RWPE1 (cell line): ENCODE measurements at regions not wholly inside any gene's neighbourhood (a gene's known extent, or its start where the extent isn't known, plus 50 kb on each side); places are given as distances from the start of the nearest gene placed in this dataset.
"Not testable (repeated sequence)": the region's sequence is repeated elsewhere in the genome, so short reads cannot be mapped to it uniquely, and the experiment has no call there.

Experiments
- CTCF ChIA-PET: fragments of 350-600 bp; sonication (Branson Sonifier 250); formaldehyde crosslinking; extraction: SDS; loops from one replicate; lab custom pipeline; 2021; lab: Yijun Ruan, JAX
- POLR2A ChIA-PET: fragments of 400-600 bp; formaldehyde crosslinking; extraction: SDS; loops from one replicate; lab custom pipeline; 2020; ENCODE audit warnings: antibody characterized with exemption; ENCODE audit not compliant: low non-redundant PET; lab: Yijun Ruan, JAX
- DNase-seq: peaks from one replicate; pipeline ENCODE4 v3.0.0; 2012; ENCODE audit warnings: low spot score
- H3K27ac ChIP-seq: fragments of 450-650 bp; 2 replicates; pipeline ENCODE4 v1.5.1; 2017
- CTCF ChIP-seq: fragments of 450-650 bp; conservative IDR thresholded peaks from 2 replicates; pipeline ENCODE4 v1.5.1; 2017; ENCODE audit warnings: low read depth, mild to moderate bottlenecking

GRCh38 chr13:80928241-80928640 is 587.3 kb upstream of the SPRY2 start:
- DNase-seq, result no peak
- no peak for TF ChIP-seq CTCF
- ChIA-PET POLR2A (no interaction called here), CTCF (interaction anchor here (0.6 kb wide), 1 partner anchor 1892 kb away, joined by 4 read pairs; no protein-coding TSS in a partner anchor)
- H3K27ac ChIP-seq, result no peak overlapping the region

DNA sequence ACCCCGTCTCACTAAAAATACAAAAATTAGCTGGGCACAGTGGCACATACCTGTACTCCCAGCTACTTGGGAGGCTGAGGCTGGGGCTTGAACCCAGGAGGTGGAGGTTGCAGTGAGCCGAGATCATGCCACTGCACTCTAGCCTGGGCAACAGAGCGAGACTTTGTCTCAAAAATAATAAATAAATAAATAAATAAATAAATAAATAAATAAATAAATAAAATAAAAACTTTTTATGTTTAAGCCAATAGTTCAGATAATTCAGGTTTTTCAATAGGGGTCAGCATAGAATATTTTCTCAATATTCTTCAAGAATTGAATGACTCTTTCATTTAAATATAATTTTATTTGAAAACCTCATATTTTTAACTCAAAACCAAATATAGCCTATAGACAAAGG is 585.1 kb upstream of the SPRY2 start:
- POLR2A ChIA-PET, H3K27ac ChIP-seq, DNase-seq, CTCF ChIA-PET: not testable (repeated sequence)

DNA sequence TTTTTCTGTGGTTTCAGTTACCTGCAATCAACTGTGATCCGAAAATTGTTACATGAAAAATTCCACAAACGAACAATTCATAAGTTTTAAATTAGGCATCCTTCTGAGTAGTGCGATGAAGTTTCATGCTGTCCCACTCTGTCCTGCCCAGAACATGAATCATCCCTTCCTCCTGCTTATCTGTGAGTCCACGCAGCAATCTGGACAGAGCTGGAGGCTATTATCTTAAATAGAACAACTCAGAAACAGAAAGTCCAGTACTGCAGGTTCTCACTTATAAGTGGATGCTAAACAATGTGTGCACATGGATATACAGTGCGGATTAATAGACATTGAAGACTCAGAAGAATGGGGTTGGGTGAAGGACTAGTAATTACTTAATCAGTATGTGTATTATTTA is 583.7 kb upstream of the SPRY2 start:
- H3K27ac ChIP-seq, result no peak overlapping the region
- TF ChIP-seq CTCF, result no peak
- DNase-seq, result no peak
- ChIA-PET CTCF (no interaction called here), POLR2A (no interaction called here)

DNA sequence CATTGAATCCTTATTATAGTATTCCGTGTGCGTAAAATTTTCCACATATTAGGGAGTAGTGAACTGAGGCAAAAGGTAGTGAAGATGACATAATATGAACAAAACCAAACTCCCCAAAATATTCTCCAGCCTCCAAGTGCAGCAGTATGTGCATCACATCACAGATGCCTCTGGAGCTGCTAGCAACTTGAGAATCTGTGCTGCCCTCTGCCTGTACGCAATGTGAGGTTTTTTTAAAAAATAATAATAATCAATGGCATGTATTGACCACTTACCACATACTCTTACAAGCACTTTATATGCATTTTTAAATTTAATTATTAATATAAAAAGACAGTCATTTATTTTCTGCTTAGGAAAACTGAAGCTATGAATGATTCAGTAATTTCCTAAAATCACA is 583.0 kb upstream of the SPRY2 start:
- ChIA-PET CTCF (no interaction called here), POLR2A (no interaction called here)
- TF ChIP-seq CTCF, result no peak
- no peak for DNase-seq
- no peak overlapping the region for H3K27ac ChIP-seq

DNA sequence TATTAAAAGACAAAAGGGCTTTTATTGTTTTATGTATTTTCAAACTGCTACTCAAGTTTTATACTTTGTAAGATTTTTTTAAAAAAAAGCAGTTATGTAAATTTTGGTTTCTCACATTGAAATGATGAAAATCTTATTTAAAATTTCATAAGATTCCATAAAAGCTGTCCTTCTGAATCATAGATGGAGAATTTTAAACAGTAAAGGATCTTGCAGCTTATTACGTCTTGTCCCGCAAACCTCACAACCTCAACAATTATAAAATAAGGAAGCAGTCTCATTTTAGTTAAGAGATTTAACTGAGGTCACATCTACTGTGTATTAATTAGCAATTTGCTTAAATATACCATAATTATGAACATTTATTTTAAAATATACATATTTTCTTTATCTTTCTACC is 581.0 kb upstream of the SPRY2 start:
- H3K27ac ChIP-seq, result no peak overlapping the region
- ChIA-PET CTCF (interaction anchor here (0.6 kb wide), 1 partner anchor 14 kb away, joined by 5 read pairs; no protein-coding TSS in a partner anchor), POLR2A (no interaction called here)
- DNase-seq, result no peak
- no peak for TF ChIP-seq CTCF

GRCh38 chr13:80921541-80921940 is 580.6 kb upstream of the SPRY2 start:
- CTCF ChIA-PET, result interaction anchor here (0.6 kb wide), 1 partner anchor 15 kb away, joined by 5 read pairs; no protein-coding TSS in a partner anchor
- no peak for TF ChIP-seq CTCF
- POLR2A ChIA-PET, result no interaction called here
- H3K27ac ChIP-seq, result no peak overlapping the region
- no peak for DNase-seq

GRCh38 chr13:80906860-80907259 is 565.9 kb upstream of the SPRY2 start:
- CTCF ChIA-PET, result no interaction called here
- no peak for DNase-seq
- H3K27ac ChIP-seq, result no peak overlapping the region
- TF ChIP-seq CTCF, result no peak
- POLR2A ChIA-PET, result no interaction called here
